NCI-H1436 treated with DMSO at 0.1 percent for 48 hours (cell line): ENCODE measurements at regions not wholly inside any gene's neighbourhood (a gene's known extent, or its start where the extent isn't known, plus 50 kb on each side); places are given as distances from the start of the nearest gene placed in this dataset.
A peak's percentile ranks its signal among the peaks of the same experiment; 100 is the strongest.

Experiments
- DNase-seq: peaks from one replicate; lab custom pipeline; 2025; lab: John Stamatoyannopoulos, UW

GRCh38 chr10:78393094-78393493, 359.4 kb downstream of the RPS24 start:
- DNase-seq = no peak

GRCh38 chr10:78394047-78394446, 360.4 kb downstream of the RPS24 start:
- DNase-seq = no peak

DNA sequence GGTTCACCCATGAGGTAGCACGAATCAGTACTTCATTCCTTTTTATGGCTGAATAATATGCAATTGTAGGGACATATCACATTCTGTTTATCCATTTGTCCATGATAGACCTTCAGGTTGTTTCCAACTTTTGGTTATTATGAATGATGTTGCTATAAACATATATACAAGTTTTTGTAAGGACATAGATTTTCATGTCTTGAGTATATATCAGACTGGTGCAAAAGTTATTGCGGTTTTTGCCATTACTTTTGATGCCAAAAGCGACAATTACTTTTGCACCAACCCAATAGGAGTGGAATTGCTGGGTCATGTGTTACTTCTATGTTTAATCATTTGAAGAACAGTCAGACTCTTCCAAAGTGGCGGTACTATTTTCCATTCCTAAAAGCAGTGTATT, 361.5 kb downstream of the RPS24 start:
- no peak for DNase-seq

DNA sequence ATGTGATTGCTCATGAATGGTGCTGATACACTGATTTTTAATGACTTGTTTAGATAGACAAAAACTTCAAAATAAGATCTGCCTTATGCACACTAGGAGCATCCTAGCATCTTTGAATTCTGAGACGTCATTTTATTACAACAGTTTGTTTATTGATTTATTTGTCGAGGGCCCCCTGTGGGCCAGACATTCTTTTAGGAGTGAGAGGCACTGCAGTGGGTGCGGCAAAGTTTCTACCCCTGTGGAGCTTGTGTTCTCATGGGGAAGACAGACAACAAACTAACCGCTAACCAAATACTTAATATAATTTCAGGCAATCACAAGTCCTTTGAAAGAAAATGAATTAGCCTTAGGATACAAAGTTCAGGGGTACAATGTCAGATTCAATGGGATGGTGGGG, 363.1 kb downstream of the RPS24 start:
- no peak for DNase-seq

GRCh38 chr10:78397786-78398185, 364.1 kb downstream of the RPS24 start:
- DNase-seq = no peak

DNA sequence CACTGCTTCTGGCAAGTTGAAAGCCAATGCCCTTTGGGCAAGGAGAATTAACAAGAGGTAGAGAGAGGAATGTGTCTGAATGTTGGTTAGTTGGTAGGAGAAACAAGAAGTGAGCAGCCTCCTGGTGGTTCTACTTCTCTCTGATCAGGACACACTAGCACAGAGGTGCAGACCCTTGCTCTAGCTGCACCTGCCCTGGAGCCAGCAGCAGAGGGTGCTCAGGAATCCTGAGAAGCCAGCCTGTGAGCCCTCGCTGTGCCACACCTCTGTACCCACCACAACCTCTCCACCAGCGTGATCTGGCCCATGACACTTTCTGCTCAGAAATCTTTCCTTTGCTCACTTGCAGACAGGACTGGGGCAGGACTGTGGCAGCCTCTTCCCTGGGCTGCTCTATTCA, 364.7 kb downstream of the RPS24 start:
- DNase-seq = no peak

- no peak for DNase-seq
Observed at GRCh38 chr10:78401624-78402367, 368.1 kb downstream of the RPS24 start.

- no peak for DNase-seq
Observed at GRCh38 chr10:78402591-78402990, 368.9 kb downstream of the RPS24 start.

- no peak for DNase-seq
Observed at GRCh38 chr10:78403781-78404180, 370.1 kb downstream of the RPS24 start.

DNA sequence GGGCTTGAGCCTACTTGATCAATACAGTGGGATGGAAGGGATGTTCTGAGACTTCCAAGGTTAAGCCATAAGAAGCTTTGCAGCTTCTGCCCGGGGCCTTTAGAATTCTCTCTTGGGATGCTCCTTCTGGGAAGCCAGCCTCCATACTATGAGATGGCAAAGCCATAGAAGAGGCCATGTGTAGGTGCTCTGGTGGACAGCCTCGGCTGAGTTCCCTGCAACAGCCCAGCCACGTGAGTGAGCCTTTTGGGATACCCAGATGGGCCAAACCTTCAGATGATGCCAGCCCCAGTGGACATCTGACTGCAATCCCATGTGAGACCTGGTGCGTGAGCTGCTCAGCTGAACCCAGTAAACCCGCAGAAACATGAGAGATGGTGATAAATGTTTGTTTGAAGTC, 370.6 kb downstream of the RPS24 start:
- DNase-seq = no peak

- DNase-seq = no peak
Observed at GRCh38 chr10:78405231-78405630, 371.6 kb downstream of the RPS24 start.

- no peak for DNase-seq
Observed at GRCh38 chr10:78405736-78406135, 372.1 kb downstream of the RPS24 start.

GRCh38 chr10:78406648-78407008, 373.0 kb downstream of the RPS24 start:
- no peak for DNase-seq

GRCh38 chr10:78407009-78407711, 373.5 kb downstream of the RPS24 start:
- peak; percentile 94 for DNase-seq

GRCh38 chr10:78407966-78408365, 374.3 kb downstream of the RPS24 start:
- DNase-seq = no peak

GRCh38 chr10:78408671-78409472, 375.2 kb downstream of the RPS24 start:
- no peak for DNase-seq

DNA sequence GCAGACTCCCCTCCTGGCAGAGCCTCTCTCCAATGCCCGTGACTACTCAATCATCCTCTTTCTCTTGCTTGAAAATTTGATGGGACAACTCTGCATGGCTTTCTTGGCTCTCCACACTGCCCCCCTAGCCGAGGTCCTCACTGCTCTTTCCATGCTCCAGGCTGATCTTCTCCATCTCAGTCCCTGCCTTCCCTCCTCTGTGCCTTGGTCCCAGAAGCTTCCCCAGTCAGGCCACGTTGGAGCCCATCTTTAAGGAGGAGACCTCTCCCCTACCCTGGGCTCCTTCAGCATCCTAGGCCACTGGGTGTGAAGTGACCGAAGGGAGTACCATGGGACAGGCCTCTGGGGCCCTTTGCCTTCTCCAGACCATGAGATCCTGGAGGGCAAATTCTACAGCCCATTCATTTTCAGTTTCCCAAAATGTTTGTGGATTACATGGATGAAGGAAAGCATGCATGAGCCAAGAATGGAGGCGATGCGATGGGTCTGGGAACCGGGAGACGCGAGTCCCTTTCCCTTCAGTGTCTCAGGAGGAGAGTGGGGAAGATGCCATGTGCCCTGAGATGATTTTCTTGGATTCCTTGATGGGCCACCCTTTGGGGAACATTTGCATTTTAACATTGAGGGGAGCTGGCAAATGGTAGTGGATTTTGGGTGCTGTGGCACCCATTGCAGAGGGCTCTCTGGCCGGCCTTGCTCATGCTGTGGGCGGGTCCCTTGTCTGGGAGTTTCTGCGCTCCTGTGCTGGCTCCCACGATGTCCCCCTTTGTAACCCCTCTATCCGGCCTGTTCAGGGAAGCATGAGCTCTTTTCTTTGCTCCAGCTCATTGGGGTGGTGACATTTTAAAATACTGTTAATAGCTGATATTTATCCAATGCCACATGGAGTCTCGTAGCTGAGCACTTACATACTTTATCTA, 376.6 kb downstream of the RPS24 start:
- no peak for DNase-seq

DNA sequence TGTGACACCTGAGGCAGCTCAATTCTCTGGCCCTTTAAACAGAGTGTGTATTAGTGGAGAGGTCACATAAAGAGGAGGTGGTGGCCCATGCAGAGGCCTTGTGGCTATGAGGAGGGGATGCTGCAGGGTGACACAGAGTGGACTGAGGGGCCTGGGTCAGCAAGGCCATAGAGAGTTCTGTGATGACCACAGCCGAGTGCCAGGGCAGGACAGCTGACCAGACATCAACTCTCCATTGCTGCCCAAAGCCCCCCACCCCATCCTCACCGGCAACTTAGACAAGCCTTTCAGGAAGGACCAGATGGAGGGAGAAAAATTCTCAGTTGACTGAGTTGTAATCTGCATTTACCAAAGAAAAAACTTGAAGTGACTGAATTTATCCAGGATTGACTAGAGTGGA, 378.1 kb downstream of the RPS24 start:
- DNase-seq = no peak

GRCh38 chr10:78412605-78413004, 378.9 kb downstream of the RPS24 start:
- DNase-seq = no peak

DNA sequence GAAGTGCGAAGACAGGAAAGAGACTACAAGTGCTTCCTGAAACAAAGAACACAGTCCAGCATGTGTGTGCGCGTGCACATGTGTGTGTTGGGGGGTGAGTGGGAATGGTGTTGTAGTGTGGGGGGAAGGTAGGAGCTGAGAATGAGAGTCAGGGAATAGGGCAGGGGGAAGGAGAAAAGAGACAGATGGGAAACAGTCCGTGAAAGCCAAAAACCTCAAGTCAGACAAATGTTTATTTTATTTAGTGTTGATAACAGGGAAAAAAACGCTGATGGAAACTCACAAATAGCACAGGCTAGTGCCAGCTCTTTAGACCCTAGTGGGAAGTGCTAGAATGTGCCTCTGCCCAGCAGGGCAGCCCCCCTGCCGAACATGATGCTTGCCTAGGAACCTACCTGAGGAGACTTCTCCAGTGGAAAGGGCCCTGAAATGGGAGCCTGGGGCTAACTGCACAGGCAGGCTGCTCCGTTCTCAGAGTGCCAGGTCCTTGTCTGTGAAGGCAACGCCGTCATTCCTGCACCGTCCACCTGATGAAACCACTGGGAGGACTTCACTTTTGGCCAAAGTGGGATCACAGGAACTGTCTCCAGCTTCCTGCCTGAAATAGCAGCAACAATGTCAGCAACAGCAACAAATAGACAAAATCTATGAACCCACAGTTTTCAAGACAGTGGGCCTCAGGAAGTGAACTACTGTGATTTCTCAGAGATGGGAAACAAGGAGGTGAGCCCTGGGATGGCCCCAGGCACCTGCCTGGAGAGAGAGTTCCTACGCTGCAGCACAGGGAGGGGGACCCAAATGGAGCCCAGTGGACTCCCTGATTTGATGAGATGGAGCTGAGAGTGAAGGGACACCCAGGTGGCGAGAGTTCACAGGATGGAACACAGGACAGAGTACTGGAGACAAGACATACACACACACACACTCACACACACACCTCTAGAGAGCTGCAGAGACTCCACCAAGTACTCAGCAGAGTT, 379.7 kb downstream of the RPS24 start:
- DNase-seq = no peak

DNA sequence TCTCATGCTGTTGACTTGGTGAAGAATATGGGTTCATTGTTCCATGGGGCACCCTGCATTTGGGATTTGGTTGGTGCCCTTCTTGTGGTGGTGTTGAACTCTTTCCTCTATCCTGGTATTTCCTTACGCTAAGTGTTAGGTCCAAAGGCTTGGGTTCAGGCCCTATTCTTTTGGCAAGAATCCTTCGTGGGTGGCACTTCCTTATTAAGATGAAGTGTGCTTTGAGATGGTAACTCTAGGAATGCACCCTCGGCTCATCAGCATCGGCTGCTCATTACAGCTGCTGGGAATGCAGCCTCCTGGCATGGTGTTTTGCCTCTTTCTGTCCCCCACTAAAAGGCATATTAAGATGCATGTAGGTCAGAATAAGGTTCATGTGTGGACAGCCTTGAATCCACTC, 380.7 kb downstream of the RPS24 start:
- DNase-seq = no peak
